ENCODE measurements at regions not wholly inside any gene's neighbourhood (a gene's known extent, or its start where the extent isn't known, plus 50 kb on each side); places are given as distances from the start of the nearest gene placed in this dataset.

- no peak for TF ChIP-seq ZNF548 (tag by site-specific recombination; IDR thresholded peaks at IDR 0.05)
- TF ChIP-seq ZNF791 (tag by site-specific recombination; IDR thresholded peaks at IDR 0.05) = no peak
- no peak for TF ChIP-seq ZNF132 (tag by site-specific recombination; IDR thresholded peaks at IDR 0.05; ENCODE audit: borderline replicate concordance)
These were observed 119.5 kb downstream of the PLEKHG1 start for GRCh38 chr6:150719099-150719766.
